GM21526 (cell line): ENCODE measurements at regions not wholly inside any gene's neighbourhood (a gene's known extent, or its start where the extent isn't known, plus 50 kb on each side); places are given as distances from the start of the nearest gene placed in this dataset.

Experiments
- ATAC-seq: cut with Tn5 transposase; IDR thresholded peaks from one replicate; pipeline ENCODE4 v1.9.1; 2021; ENCODE audit warnings: moderate library complexity; ENCODE audit not compliant: unreplicated experiment, low FRiP score

DNA sequence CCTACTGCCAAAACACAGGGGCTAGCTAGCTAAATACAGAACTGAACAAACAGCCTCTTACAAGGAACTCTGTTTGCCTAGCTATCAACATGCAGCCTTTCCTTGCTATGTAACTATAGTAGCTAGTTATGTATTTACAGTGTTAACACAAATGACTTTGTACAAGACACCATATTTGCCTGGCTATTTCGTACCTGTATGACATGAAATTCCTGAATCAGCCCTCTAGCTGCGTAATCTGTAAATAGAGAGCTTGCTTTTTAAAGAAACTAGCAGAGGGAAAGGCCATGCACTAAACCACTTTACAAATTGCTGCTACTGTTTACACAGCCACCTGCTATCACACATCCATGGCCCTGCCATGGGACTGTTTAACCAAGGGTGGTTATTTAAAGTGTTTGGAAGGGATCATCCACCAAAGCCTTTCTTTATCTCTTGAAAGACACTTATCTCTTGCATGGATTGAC, 248.7 kb downstream of the TFCP2L1 start:
- no peak for ATAC-seq

- ATAC-seq = no peak
Observed at GRCh38 chr2:121037480-121037879, 247.5 kb downstream of the TFCP2L1 start.

GRCh38 chr2:121038031-121038430, 247.0 kb downstream of the TFCP2L1 start:
- no peak for ATAC-seq

- no peak for ATAC-seq
Observed at GRCh38 chr2:121038431-121038830, 246.6 kb downstream of the TFCP2L1 start.

DNA sequence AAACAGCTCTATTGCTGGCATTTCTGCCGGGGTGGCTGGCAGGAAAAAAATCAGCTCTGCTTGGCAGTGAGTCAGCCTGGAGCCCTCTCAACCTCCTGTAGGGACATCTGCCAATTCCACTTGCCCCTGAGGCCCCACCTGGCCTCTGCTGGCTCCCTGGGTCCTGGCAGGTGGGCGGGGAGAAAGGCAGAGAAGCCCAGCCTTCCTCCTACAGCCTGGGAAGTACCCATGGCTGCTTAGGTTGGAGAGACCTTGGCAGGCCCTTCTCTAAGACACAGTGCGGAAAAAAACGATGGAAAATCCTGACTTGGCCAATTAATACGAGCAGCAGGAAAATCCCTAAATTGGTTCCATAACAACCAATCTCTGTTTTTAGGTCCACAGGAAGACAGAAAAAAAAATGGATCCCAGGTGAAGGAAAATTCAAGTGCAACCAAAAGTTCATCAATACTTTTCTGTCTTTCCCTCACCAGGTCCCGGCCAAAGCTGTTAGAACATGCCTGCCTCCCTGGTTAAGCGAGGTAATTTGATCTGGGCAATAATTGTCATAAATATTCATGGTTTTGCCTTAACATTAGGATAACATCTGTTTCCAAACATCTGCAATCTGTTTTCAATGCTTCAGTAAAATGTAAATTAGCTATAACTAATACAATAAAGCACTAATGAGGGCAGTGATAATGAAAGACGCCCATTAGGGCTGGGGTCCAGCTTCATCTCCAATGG, 245.9 kb downstream of the TFCP2L1 start:
- no peak for ATAC-seq

- no peak for ATAC-seq
Observed at GRCh38 chr2:121039679-121040078, 245.3 kb downstream of the TFCP2L1 start.

- no peak for ATAC-seq
Observed at GRCh38 chr2:121041516-121041915, 243.5 kb downstream of the TFCP2L1 start.

DNA sequence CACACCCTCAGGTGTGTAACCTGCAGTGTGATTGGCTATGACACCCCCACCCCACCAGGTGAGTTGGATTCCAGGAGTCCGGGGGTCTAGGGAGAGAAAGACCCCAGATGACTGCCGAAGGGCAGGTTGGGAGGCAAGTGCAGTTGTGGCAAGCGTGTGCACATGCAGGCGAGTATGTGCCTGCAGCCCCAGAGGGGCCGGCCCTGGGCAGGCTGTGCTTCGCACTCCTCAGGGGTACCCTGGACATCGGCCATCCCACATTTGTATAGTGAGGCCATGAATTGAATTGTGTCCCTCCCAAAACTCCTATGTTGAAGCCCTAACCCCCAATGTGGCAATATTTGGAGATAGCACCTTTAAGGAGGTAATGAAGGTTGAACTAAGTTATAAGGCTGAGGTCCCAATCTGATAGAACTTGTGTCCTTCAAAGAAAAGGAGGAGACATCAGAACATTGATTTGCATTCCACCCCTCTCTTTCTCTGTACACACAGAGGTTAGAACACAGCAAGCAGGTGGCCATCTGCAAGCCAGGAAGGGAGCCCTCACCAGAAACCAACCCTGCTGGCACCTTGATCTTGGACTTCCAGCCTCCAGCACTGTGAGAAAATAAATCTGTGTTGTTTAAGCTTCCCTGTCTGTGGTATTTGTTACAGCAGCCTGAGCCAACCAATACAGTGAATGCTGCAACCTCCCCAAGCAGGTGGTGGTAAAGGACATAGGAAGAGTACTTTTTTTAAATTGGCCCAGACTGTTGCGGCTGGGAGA, 241.8 kb downstream of the TFCP2L1 start:
- no peak for ATAC-seq

GRCh38 chr2:121043827-121044222, 241.2 kb downstream of the TFCP2L1 start:
- ATAC-seq = no peak

DNA sequence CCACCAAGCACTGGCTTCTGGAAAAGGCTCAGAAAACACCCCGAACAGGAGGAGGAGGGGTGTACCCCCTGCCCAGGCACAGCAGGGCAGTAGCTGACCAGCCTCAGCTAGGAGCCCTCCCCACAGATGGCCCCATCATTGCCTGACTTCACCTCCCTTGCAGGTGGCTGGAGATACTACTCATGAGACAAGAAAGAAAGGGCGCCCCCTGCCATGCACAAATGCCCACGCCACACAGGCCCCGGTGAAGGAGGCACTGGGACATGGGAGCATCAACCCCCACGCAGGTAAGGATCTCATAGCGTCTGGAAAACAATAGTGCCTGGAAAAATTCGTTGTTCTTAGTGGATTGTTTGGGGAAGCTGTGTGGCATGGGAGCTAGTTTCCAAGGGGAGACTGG, 240.6 kb downstream of the TFCP2L1 start:
- no peak for ATAC-seq

DNA sequence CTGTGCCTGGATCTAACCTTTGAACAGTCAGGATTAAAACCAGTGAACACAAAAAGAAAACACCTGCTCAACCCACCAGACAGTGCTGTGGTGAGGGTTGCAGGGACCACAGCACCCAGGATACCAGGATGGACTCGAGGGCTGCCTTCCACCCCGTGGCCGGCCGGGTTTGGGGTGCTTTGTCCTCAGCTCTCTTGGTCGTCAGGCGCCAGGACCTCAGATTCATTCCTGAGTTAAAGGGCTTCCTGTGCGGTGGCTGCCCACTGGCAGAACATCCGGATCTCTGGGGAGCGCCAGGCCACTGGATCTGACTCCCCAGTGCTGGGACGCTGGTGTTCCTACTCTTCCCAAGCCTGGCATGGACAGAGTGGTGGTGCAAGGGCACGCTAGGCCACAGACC, 239.8 kb downstream of the TFCP2L1 start:
- no peak for ATAC-seq

- no peak for ATAC-seq
Observed at GRCh38 chr2:121046335-121046734, 238.7 kb downstream of the TFCP2L1 start.

- no peak for ATAC-seq
Observed at GRCh38 chr2:121047383-121047782, 237.6 kb downstream of the TFCP2L1 start.

DNA sequence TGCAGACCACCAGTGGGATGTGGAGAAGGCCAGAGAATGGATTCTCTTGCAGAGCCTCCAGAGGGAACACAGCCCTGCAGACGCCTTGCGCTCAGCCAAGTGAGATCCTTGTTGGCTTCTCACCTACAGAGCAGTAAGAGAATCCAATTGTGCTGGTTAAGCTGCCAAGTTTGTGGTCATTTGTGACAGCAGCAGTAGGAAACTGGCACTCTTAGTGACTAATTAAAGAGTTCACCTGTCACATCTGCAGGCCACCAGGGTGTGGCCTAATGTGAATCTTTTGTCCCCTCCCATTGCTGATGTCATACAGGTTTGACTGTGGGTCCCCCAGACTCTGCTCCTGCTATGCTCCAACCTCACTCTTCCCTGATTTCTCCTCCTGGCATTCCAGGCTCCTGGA, 235.9 kb downstream of the TFCP2L1 start:
- no peak for ATAC-seq

GRCh38 chr2:121049950-121050585, 234.9 kb downstream of the TFCP2L1 start:
- no peak for ATAC-seq

- ATAC-seq = no peak
Observed at GRCh38 chr2:121051311-121051710, 233.7 kb downstream of the TFCP2L1 start.

DNA sequence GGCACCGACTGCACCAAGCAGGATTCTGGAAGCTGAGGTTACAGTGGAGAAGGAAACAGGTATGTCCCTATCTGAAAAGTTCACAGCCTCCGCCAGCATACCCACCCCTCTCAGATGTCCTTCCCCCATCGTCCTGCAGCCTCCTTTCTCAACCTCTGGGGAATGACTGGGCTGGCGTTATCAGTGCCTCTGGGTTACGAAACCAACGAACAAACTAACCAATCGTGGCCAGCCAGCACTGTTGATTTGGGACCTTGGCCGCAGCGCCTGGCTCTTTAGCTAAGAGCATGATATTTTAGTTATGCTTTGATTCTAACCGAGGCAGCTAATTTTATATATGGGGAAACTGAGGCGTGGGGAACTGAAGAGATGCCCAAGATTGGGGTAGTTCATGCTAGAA, 233.0 kb downstream of the TFCP2L1 start:
- ATAC-seq = no peak

GRCh38 chr2:121052521-121052920, 232.5 kb downstream of the TFCP2L1 start:
- ATAC-seq = no peak

GRCh38 chr2:121055088-121055487, 229.9 kb downstream of the TFCP2L1 start:
- no peak for ATAC-seq

DNA sequence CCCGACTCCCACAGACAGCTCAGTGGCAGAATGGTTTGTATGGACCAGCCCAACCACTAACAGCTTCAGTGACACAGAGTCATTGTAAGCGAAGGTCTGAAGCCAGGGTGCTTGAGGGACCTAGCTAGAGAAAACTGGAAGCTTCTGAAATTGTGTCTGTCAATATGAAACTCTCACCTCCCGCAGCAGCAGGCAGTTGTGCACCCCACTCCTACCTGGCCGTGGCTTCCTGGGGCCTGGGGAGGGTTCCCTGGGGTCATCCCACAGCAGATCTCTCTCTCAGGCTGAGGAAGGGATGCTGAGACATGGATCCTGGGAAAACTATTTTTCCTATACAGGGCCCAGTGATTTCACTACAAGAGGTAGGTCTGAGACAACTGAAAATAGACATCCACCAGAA, 229.5 kb downstream of the TFCP2L1 start:
- no peak for ATAC-seq

DNA sequence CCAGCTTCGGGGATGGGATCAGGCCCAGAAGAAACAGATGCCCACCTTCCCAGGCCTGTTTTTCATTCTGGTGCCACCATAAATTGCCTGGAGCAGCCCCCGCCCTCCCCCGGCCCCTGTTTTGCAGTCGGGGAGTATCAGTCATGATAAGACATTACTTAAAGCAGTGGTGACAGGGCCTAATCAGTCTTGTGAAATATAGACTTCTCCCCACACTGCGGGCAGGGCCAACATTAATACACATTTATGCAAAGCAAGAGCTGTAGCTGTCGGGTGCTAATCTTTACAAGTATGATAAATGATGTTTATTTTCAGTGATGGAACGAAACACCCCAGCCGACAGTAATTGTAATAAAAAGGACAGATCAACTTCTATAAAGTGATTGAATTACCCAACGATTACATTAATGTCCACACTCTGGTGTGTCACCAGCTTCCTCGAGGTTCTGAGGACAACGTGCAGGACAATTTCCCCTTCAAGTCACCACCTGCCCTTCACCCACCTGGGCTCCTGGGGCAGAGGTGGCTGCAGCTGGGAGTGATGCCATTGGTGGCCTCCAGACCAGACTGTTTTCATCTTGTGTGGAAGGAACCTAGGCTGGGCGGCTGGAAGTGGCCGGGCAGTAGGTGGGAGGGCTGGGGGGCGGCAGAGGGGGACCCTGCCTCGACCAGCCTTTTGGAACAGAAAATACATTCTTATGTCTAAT, 226.0 kb downstream of the TFCP2L1 start:
- no peak for ATAC-seq
